DND-41 (cell line): ENCODE measurements at regions not wholly inside any gene's neighbourhood (a gene's known extent, or its start where the extent isn't known, plus 50 kb on each side); places are given as distances from the start of the nearest gene placed in this dataset.

Source experiments
- ATAC-seq: fragments of 200-7000 bp; cut with Tn5 transposase; 3 replicates; pipeline ENCODE4 v1.9.1; 2021; ENCODE audit warnings: low read depth; ENCODE audit not compliant: insufficient read depth
- DNase-seq: peaks from one replicate; pipeline ENCODE4 v3.0.0-alpha.2; 2020
- H2AFZ ChIP-seq: 2 replicates; pipeline ENCODE4 v1.6.0; 2012; ENCODE audit warnings: low read depth, low read length
- H3K27ac ChIP-seq: 2 replicates; pipeline ENCODE4 v1.5.1; 2012; ENCODE audit warnings: low read length, inconsistent platforms
- H3K27me3 ChIP-seq: fragments of 200-600 bp; sonication (generic); 2 replicates; pipeline ENCODE4 v1.6.0; 2012; ENCODE audit warnings: low read length, mild to moderate bottlenecking, inconsistent platforms; ENCODE audit not compliant: insufficient read depth, poor library complexity
- H3K36me3 ChIP-seq: 2 replicates; pipeline ENCODE4 v1.5.1; 2012; ENCODE audit warnings: low read length, inconsistent platforms; ENCODE audit not compliant: insufficient read depth
- H3K4me1 ChIP-seq: 2 replicates; pipeline ENCODE4 v1.5.1; 2012; ENCODE audit warnings: mild to moderate bottlenecking, low read length; ENCODE audit not compliant: insufficient read depth
- H3K4me2 ChIP-seq: 2 replicates; pipeline ENCODE4 v1.6.0; 2012; ENCODE audit warnings: mild to moderate bottlenecking, moderate library complexity, low read length, inconsistent platforms; ENCODE audit not compliant: insufficient read depth
- H3K4me3 ChIP-seq, 2 experiments: fragments of 200-600 bp in 1 of 2; shearing (Covaris generic) in 1 of 2; 2 replicates each; pipeline ENCODE4 v1.5.1; 2012 to 2016; ENCODE audit warnings: inconsistent platforms in 2 of 2, low read length in 2 of 2, mild to moderate bottlenecking in 2 of 2, low read depth in 1 of 2, moderate library complexity in 1 of 2
- H3K79me2 ChIP-seq: 2 replicates; pipeline ENCODE4 v1.6.0; 2012; ENCODE audit warnings: low read length, inconsistent platforms; ENCODE audit not compliant: insufficient read depth
- H3K9ac ChIP-seq: 2 replicates; pipeline ENCODE4 v1.6.0; 2012; ENCODE audit warnings: low read depth, mild to moderate bottlenecking, inconsistent platforms, low read length, moderate library complexity
- H3K9me3 ChIP-seq: 2 replicates; pipeline ENCODE4 v1.5.1; 2012; ENCODE audit warnings: low read length, moderate library complexity, mild to moderate bottlenecking, inconsistent platforms; ENCODE audit not compliant: insufficient read depth, severe bottlenecking
- H4K20me1 ChIP-seq: 2 replicates; pipeline ENCODE4 v1.6.0; 2012; ENCODE audit warnings: low read length; ENCODE audit not compliant: insufficient read depth
- CTCF ChIP-seq: IDR thresholded peaks from 2 replicates; pipeline ENCODE4 v1.5.1; 2012; ENCODE audit warnings: borderline replicate concordance, low read length, moderate library complexity, mild to moderate bottlenecking; ENCODE audit not compliant: poor library complexity, severe bottlenecking; ENCODE audit errors: extremely low read depth
- EZH2 ChIP-seq: IDR thresholded peaks from 3 replicates; pipeline ENCODE4 v1.6.1; 2012; ENCODE audit warnings: borderline replicate concordance, low read depth, mild to moderate bottlenecking, moderate library complexity, low read length, inconsistent platforms; ENCODE audit not compliant: severe bottlenecking

DNA sequence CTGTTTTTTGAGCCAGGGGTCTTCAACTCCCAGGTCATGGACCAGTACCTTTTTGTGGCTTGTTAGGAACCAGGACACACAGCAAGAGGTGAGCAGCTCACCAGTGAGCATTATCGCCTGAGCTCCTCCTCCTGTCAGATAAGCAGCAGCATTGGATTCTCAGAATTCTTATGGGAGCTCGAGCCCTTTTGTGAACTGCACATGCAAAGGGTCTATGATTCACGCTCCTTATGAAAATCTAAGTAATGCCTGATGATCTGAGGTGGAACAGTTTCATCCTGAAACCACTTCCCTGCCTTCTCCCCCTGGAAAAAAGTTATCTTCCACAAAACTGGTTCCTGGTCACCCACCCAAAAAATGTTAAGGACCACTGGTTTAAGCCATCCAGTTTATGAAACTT is 1047.6 kb downstream of the OTOL1 start:
- H3K9me3 ChIP-seq: peaks cover 2% of the 10 kb centered on the region
- no peak overlapping the region for H3K4me2 ChIP-seq
- H3K27ac ChIP-seq: peak overlapping the region; percentile 23
- no peak overlapping the region for H3K9ac ChIP-seq
- H3K4me3 ChIP-seq: no peak overlapping the region
- no peak overlapping the region for H2AFZ ChIP-seq
- H4K20me1 ChIP-seq: no peaks in the 10 kb centered on the region
- H3K27me3 ChIP-seq: no peaks in the 10 kb centered on the region
- ATAC-seq (no peak), DNase-seq (no peak)
- no peaks in the 10 kb centered on the region for H3K79me2 ChIP-seq
- no peaks in the 10 kb centered on the region for H3K4me1 ChIP-seq
- no peaks in the 10 kb centered on the region for H3K36me3 ChIP-seq
- TF ChIP-seq EZH2 (no peak), CTCF (no peak)

GRCh38 chr3:162546910-162547309 is 1050.3 kb downstream of the OTOL1 start:
- no peak overlapping the region for H2AFZ ChIP-seq
- no peaks in the 10 kb centered on the region for H3K27me3 ChIP-seq
- H3K4me1 ChIP-seq: peaks cover 3% of the 10 kb centered on the region; the same call in 1 of the 2 replicates
- H4K20me1 ChIP-seq: no peaks in the 10 kb centered on the region
- peaks cover 5% of the 10 kb centered on the region for H3K9me3 ChIP-seq
- H3K27ac ChIP-seq: no peak overlapping the region
- ATAC-seq: no peak
- H3K36me3 ChIP-seq: no peaks in the 10 kb centered on the region
- H3K4me3 ChIP-seq: no peak overlapping the region
- no peak overlapping the region for H3K4me2 ChIP-seq
- DNase-seq: no peak
- H3K79me2 ChIP-seq: no peaks in the 10 kb centered on the region
- TF ChIP-seq EZH2 (no peak), CTCF (no peak)
- no peak overlapping the region for H3K9ac ChIP-seq

DNA sequence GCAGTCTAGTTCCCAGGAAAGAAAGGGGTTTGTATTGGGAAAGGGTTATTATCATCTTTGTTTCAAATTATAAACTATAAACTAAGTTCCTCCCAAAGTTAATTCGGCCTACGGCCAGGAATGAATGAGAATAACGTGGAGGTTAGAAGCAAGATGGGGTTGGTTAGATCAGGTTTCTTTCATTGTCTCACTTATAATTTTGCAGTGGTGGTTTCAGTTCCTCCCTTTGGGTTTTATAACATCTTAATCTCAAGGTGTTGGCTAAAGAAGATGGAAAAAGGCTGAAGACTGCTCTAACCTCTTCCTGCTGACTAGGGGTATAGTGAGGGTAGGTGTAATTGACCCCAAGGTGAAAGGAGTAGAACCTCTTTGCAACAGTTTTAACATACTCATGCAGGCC is 1050.7 kb downstream of the OTOL1 start:
- ATAC-seq (no peak), DNase-seq (no peak)
- no peak for TF ChIP-seq CTCF
- no peak for TF ChIP-seq EZH2
- H3K9ac ChIP-seq: no peak overlapping the region
- peaks cover 5% of the 10 kb centered on the region for H3K9me3 ChIP-seq
- no peaks in the 10 kb centered on the region for H3K79me2 ChIP-seq
- H3K36me3 ChIP-seq: no peaks in the 10 kb centered on the region
- no peak overlapping the region for H3K4me2 ChIP-seq
- H3K27ac ChIP-seq: no peak overlapping the region
- no peaks in the 10 kb centered on the region for H3K27me3 ChIP-seq
- no peak overlapping the region for H2AFZ ChIP-seq
- no peaks in the 10 kb centered on the region for H4K20me1 ChIP-seq
- H3K4me1 ChIP-seq: peaks cover 3% of the 10 kb centered on the region; the same call in 1 of the 2 replicates
- no peak overlapping the region for H3K4me3 ChIP-seq

GRCh38 chr3:162555761-162556160 is 1059.2 kb downstream of the OTOL1 start:
- ATAC-seq: no peak
- no peaks in the 10 kb centered on the region for H3K9me3 ChIP-seq
- no peaks in the 10 kb centered on the region for H3K36me3 ChIP-seq

More at GRCh38 chr3:162555761-162556160, 1059.2 kb downstream of the OTOL1 start:
- H3K4me2 ChIP-seq: no peak overlapping the region
- no peaks in the 10 kb centered on the region for H3K27me3 ChIP-seq
- H3K4me1 ChIP-seq: peaks cover 9% of the 10 kb centered on the region
- H3K27ac ChIP-seq: no peak overlapping the region
- H3K9ac ChIP-seq: no peak overlapping the region
- TF ChIP-seq EZH2 (no peak), CTCF (no peak)
- no peaks in the 10 kb centered on the region for H3K79me2 ChIP-seq
- no peak for DNase-seq
- H3K4me3 ChIP-seq: no peak overlapping the region
- H2AFZ ChIP-seq: no peak overlapping the region
- no peaks in the 10 kb centered on the region for H4K20me1 ChIP-seq
